IMR-90 (cell line): ENCODE measurements at regions not wholly inside any gene's neighbourhood (a gene's known extent, or its start where the extent isn't known, plus 50 kb on each side); places are given as distances from the start of the nearest gene placed in this dataset.

ENCODE experiments used
- ATAC-seq: fragments of 200-7000 bp; cut with Tn5 transposase; 2 replicates; pipeline ENCODE4 v1.9.1; 2020; ENCODE audit warnings: low read depth, mild to moderate bottlenecking, moderate library complexity
- BruUV-seq: library from RNA; stranded (reverse); fragments of 400-500 nt; replicated peaks from 2 replicates; lab custom pipeline; 2021; lab: Mats Ljungman, UMichigan
- CTCF ChIA-PET: fragments of 300-600 bp; formaldehyde crosslinking; extraction: SDS; loops from one replicate; lab custom pipeline; 2021; ENCODE audit warnings: antibody characterized with exemption; lab: Yijun Ruan, JAX
- POLR2A ChIA-PET: fragments of 300-600 bp; sonication (Branson Sonifier 250); formaldehyde crosslinking; loops from one replicate; lab custom pipeline; 2022; ENCODE audit warnings: antibody characterized with exemption; ENCODE audit not compliant: unreplicated experiment; lab: Charles Lee
- DNase-seq: peaks from one replicate; pipeline ENCODE4 v3.0.0; 2013
- H2AFZ ChIP-seq: replicated peaks from 2 replicates; pipeline ENCODE3; 2013; ENCODE audit warnings: low read length, mild to moderate bottlenecking; ENCODE audit not compliant: poor library complexity
- H2AK5ac ChIP-seq: 2 replicates; pipeline ENCODE4 v1.6.1; 2013; ENCODE audit warnings: low read depth, low read length, inconsistent platforms
- H2AK9ac ChIP-seq: replicated peaks from 2 replicates; pipeline ENCODE3; 2013; ENCODE audit warnings: mild to moderate bottlenecking, low read depth, low read length, moderate library complexity; ENCODE audit not compliant: poor library complexity
- H2BK120ac ChIP-seq: 2 replicates; pipeline ENCODE4 v1.6.1; 2013; ENCODE audit warnings: low read depth, low read length, inconsistent platforms
- H2BK15ac ChIP-seq: 3 replicates; pipeline ENCODE4 v1.6.1; 2013; ENCODE audit warnings: low read depth, low read length, inconsistent platforms
- H2BK20ac ChIP-seq: 2 replicates; pipeline ENCODE4 v1.6.1; 2013; ENCODE audit warnings: low read depth, mild to moderate bottlenecking, inconsistent platforms, low read length, moderate library complexity
- H2BK5ac ChIP-seq: 2 replicates; pipeline ENCODE4 v1.6.1; 2013; ENCODE audit warnings: mild to moderate bottlenecking, low read depth, low read length, inconsistent platforms; ENCODE audit not compliant: poor library complexity, severe bottlenecking
- H3K14ac ChIP-seq: replicated peaks from 2 replicates; pipeline ENCODE4 v1.6.1; 2013; ENCODE audit warnings: low read depth, low read length, inconsistent platforms
- H3K18ac ChIP-seq: 2 replicates; pipeline ENCODE4 v1.6.1; 2013; ENCODE audit warnings: low read depth, low read length, control low read depth
- H3K23ac ChIP-seq: 2 replicates; pipeline ENCODE4 v1.6.1; 2013; ENCODE audit warnings: low read depth, low read length, inconsistent platforms
- H3K27ac ChIP-seq: 2 replicates; pipeline ENCODE4 v1.5.1; 2013; ENCODE audit warnings: mild to moderate bottlenecking, control low read depth, low read length; ENCODE audit not compliant: insufficient read depth
- H3K27me3 ChIP-seq: 2 replicates; pipeline ENCODE4 v1.6.1; 2013; ENCODE audit warnings: low read length; ENCODE audit not compliant: control insufficient read depth, insufficient read depth
- H3K36me3 ChIP-seq: 2 replicates; pipeline ENCODE4 v1.6.1; 2013; ENCODE audit warnings: low read length, mixed read lengths; ENCODE audit not compliant: control insufficient read depth, insufficient read depth
- H3K4ac ChIP-seq: 2 replicates; pipeline ENCODE4 v1.6.1; 2013; ENCODE audit warnings: low read depth, low read length, inconsistent platforms
- H3K4me1 ChIP-seq: 2 replicates; pipeline ENCODE4 v1.6.1; 2013; ENCODE audit warnings: low read length, mixed read lengths; ENCODE audit not compliant: control insufficient read depth, insufficient read depth
- H3K4me2 ChIP-seq: 2 replicates; pipeline ENCODE4 v1.6.1; 2013; ENCODE audit warnings: low read depth, mild to moderate bottlenecking, control low read depth, low read length, moderate library complexity
- H3K4me3 ChIP-seq: 2 replicates; pipeline ENCODE4 v1.5.1; 2013; ENCODE audit warnings: low read depth, mild to moderate bottlenecking, control low read depth, low read length, moderate library complexity; ENCODE audit not compliant: insufficient read depth
- H3K56ac ChIP-seq: 2 replicates; pipeline ENCODE4 v1.6.1; 2013; ENCODE audit warnings: low read length, inconsistent platforms; ENCODE audit not compliant: insufficient read depth; ENCODE audit errors: extremely low read depth
- H3K79me1 ChIP-seq, 2 experiments: 2 replicates each; pipeline ENCODE4 v1.6.1; 2013; ENCODE audit warnings: low read length in 2 of 2, inconsistent platforms in 1 of 2, low read depth in 1 of 2
- H3K9ac ChIP-seq: 2 replicates; pipeline ENCODE4 v1.6.1; 2013; ENCODE audit warnings: low read depth, low read length, control low read depth
- H3K9me1 ChIP-seq: 2 replicates; pipeline ENCODE4 v1.6.1; 2013; ENCODE audit warnings: low read length, inconsistent platforms; ENCODE audit not compliant: insufficient read depth
- H3K9me3 ChIP-seq: 2 replicates; pipeline ENCODE4 v1.6.1; 2013; ENCODE audit warnings: low read length; ENCODE audit not compliant: control insufficient read depth, insufficient read depth
- H4K20me1 ChIP-seq: 2 replicates; pipeline ENCODE4 v1.6.1; 2013; ENCODE audit warnings: low read length, inconsistent platforms; ENCODE audit not compliant: insufficient read depth
- H4K5ac ChIP-seq: 2 replicates; pipeline ENCODE4 v1.6.1; 2013; ENCODE audit warnings: mild to moderate bottlenecking, low read depth, low read length, control low read depth
- H4K8ac ChIP-seq, 2 experiments: 2 replicates each; pipeline ENCODE4 v1.6.1; 2013; ENCODE audit warnings: low read depth in 2 of 2, low read length in 2 of 2, control low read depth in 1 of 2, inconsistent platforms in 1 of 2
- H4K91ac ChIP-seq: 2 replicates; pipeline ENCODE4 v1.6.1; 2013; ENCODE audit warnings: low read depth, low read length, inconsistent platforms; ENCODE audit not compliant: insufficient read depth
- BHLHE40 ChIP-seq: fragments of 150-350 bp; IDR thresholded peaks from 2 replicates; pipeline ENCODE4 v1.6.1; 2016; ENCODE audit warnings: mild to moderate bottlenecking, low read depth, low read length
- CEBPB ChIP-seq: IDR thresholded peaks from 2 replicates; pipeline ENCODE4 v1.6.1; 2012; ENCODE audit warnings: low read depth, low read length, improper control_type of control experiment
- CHD1 ChIP-seq: IDR thresholded peaks from 2 replicates; pipeline ENCODE4 v1.6.1; 2012; ENCODE audit warnings: low read depth, low read length, improper control_type of control experiment
- FOS ChIP-seq: fragments of 150-350 bp; IDR thresholded peaks from 2 replicates; pipeline ENCODE4 v1.6.1; 2016; ENCODE audit warnings: low read depth, low read length
- MAZ ChIP-seq: IDR thresholded peaks from 2 replicates; pipeline ENCODE4 v1.6.1; 2012; ENCODE audit warnings: low read depth, mild to moderate bottlenecking, low read length, improper control_type of control experiment, moderate library complexity, borderline replicate concordance
- MXI1 ChIP-seq: IDR thresholded peaks from 2 replicates; pipeline ENCODE4 v1.6.1; 2012; ENCODE audit warnings: low read depth, mild to moderate bottlenecking, low read length, moderate library complexity, borderline replicate concordance
- NFE2L2 ChIP-seq: fragments of 150-350 bp; IDR thresholded peaks from 2 replicates; pipeline ENCODE4 v1.6.1; 2016; ENCODE audit warnings: low read depth, mild to moderate bottlenecking, low read length
- POLR2A ChIP-seq: IDR thresholded peaks from 2 replicates; pipeline ENCODE4 v1.6.1; 2012; ENCODE audit warnings: mild to moderate bottlenecking, low read depth, low read length
- RAD21 ChIP-seq: IDR thresholded peaks from 2 replicates; pipeline ENCODE4 v1.6.1; 2012; ENCODE audit warnings: low read length, improper control_type of control experiment
- RCOR1 ChIP-seq: IDR thresholded peaks from 2 replicates; pipeline ENCODE4 v1.6.1; 2012; ENCODE audit warnings: mild to moderate bottlenecking, low read length, improper control_type of control experiment; ENCODE audit not compliant: insufficient replicate concordance
- RFX5 ChIP-seq: IDR thresholded peaks from 2 replicates; pipeline ENCODE4 v1.8.0; 2012; ENCODE audit warnings: low read depth, mild to moderate bottlenecking, low read length, moderate library complexity
- SMC3 ChIP-seq: fragments of 150-350 bp; IDR thresholded peaks from 2 replicates; pipeline ENCODE4 v1.6.1; 2016; ENCODE audit warnings: low read depth, mild to moderate bottlenecking, antibody characterized with exemption, low read length, moderate library complexity
- WGBS, 2 experiments: methylation state at CpG; one replicate each; pipeline versions ENCODE4 v1.1.5 to v1.1.7; 2013; ENCODE audit warnings: missing lambda C conversion rate in 2 of 2; ENCODE audit not compliant: insufficient read length in 1 of 2; ENCODE audit errors: extremely low coverage in 2 of 2; 5-methylcytosine and 5-hydroxymethylcytosine counted together
- dilution Hi-C: fragments of 300-500 bp; cut with HindIII; formaldehyde crosslinking; loops from one replicate; pipeline ENCODE4 v1.14.3; 2018; ENCODE audit warnings: low sequenced_read_pairs; ENCODE audit not compliant: unreplicated experiment
- in situ Hi-C: fragments of 300-500 bp; cut with MboI; formaldehyde crosslinking; loops from 3 replicates; pipeline ENCODE4 v1.14.3; 2019; ENCODE audit warnings: low sequenced_read_pairs, inconsistent platforms, mixed read lengths
- intact Hi-C: fragments of 100-400 bp; cut with micrococcal nuclease; formaldehyde crosslinking; loops from 2 replicates; pipeline ENCODE4 v1.10.0; 2022
- TF ChIP-seq, protein P1 (sequence below): conservative IDR thresholded peaks from 2 replicates; pipeline ENCODE4 v1.5.1; 2012; ENCODE audit warnings: mild to moderate bottlenecking, low read depth, low read length, improper control_type of control experiment
- TF ChIP-seq, protein P2 (sequence below): fragments of 150-350 bp; IDR thresholded peaks from 2 replicates; pipeline ENCODE4 v1.6.1; 2017; ENCODE audit warnings: mild to moderate bottlenecking, antibody characterized with exemption, low read length, low read depth

DNA sequence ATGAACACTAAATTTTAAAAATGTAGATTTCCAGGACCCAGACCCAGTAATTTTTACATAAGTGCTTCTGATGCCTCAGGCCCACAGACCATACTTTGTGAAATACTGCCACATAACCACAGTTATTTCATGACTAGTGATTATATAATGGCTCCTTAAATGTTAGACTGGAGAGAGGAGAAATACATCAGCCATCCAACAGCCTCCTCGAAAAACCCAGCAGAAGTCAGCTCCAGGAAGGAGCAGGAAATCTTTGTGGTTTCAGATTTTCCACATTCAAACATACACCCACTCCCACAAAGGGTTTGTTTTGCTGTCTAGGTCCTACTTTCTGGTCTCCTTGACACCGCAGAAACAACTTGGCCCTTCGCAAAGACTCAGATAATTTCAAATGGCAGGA is 455.2 kb downstream of the DTWD2 start:
- TF ChIP-seq, protein P1, sequence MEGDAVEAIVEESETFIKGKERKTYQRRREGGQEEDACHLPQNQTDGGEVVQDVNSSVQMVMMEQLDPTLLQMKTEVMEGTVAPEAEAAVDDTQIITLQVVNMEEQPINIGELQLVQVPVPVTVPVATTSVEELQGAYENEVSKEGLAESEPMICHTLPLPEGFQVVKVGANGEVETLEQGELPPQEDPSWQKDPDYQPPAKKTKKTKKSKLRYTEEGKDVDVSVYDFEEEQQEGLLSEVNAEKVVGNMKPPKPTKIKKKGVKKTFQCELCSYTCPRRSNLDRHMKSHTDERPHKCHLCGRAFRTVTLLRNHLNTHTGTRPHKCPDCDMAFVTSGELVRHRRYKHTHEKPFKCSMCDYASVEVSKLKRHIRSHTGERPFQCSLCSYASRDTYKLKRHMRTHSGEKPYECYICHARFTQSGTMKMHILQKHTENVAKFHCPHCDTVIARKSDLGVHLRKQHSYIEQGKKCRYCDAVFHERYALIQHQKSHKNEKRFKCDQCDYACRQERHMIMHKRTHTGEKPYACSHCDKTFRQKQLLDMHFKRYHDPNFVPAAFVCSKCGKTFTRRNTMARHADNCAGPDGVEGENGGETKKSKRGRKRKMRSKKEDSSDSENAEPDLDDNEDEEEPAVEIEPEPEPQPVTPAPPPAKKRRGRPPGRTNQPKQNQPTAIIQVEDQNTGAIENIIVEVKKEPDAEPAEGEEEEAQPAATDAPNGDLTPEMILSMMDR: no peak
- no peak for TF ChIP-seq MXI1
- TF ChIP-seq, protein P2, sequence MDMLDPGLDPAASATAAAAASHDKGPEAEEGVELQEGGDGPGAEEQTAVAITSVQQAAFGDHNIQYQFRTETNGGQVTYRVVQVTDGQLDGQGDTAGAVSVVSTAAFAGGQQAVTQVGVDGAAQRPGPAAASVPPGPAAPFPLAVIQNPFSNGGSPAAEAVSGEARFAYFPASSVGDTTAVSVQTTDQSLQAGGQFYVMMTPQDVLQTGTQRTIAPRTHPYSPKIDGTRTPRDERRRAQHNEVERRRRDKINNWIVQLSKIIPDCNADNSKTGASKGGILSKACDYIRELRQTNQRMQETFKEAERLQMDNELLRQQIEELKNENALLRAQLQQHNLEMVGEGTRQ: no peak
- TF ChIP-seq RAD21: no peak
- TF ChIP-seq MAZ: no peak
- no peak for TF ChIP-seq CHD1
- no peak for TF ChIP-seq FOS
- TF ChIP-seq RFX5: no peak
- TF ChIP-seq BHLHE40: no peak
- no peak for TF ChIP-seq SMC3
- TF ChIP-seq CEBPB: no peak
- TF ChIP-seq POLR2A: no peak
- TF ChIP-seq RCOR1: no peak
- no peak for TF ChIP-seq NFE2L2
- Histone ChIP-seq H3K18ac (no peak overlapping the region), H4K20me1 (no peaks in the 10 kb centered on the region), H2BK15ac (no peak overlapping the region), H3K4me1 (no peaks in the 10 kb centered on the region), H3K27ac (no peak overlapping the region), H3K14ac (no peak overlapping the region), H2BK120ac (no peak overlapping the region), H3K4me3 (no peak overlapping the region), H3K9me3 (peaks cover under 1% of the 10 kb centered on the region; the same call in 1 of the 2 replicates), H2AFZ (no peak overlapping the region), H3K4me2 (no peak overlapping the region), H2AK5ac (no peak overlapping the region), H3K27me3 (no peaks in the 10 kb centered on the region), H3K56ac (no peak overlapping the region), H3K9ac (no peak overlapping the region), H2BK5ac (no peak overlapping the region), H3K79me1 (no peaks in the 10 kb centered on the region), H3K9me1 (no peaks in the 10 kb centered on the region), H4K5ac (no peak overlapping the region), H2BK20ac (no peak overlapping the region), H3K36me3 (no peaks in the 10 kb centered on the region), H3K23ac (no peak overlapping the region), H2AK9ac (no peak overlapping the region), H3K4ac (no peak overlapping the region), H4K8ac (no peak overlapping the region), H4K91ac (no peak overlapping the region)
- ChIA-PET POLR2A (no interaction called here), CTCF (no interaction called here)
- in situ Hi-C loops (no loop called here), intact Hi-C loops (no loop called here), dilution Hi-C loops (no loop called here)
- WGBS, 2 experiments: no CpG with 5 or more reads among the region's 3 CpGs
- BruUV-seq: no TSS peak
- ATAC-seq: no peak
- no peak for DNase-seq
